Ishikawa (cell line): ENCODE measurements at regions not wholly inside any gene's neighbourhood (a gene's known extent, or its start where the extent isn't known, plus 50 kb on each side); places are given as distances from the start of the nearest gene placed in this dataset.

ENCODE experiments used
- CEBPB ChIP-seq: IDR thresholded peaks from 2 replicates; pipeline ENCODE4 v1.6.1; 2012
- CREB1 ChIP-seq: IDR thresholded peaks from 2 replicates; pipeline ENCODE4 v1.6.1; 2012; ENCODE audit warnings: low read depth
- EGR1 ChIP-seq: IDR thresholded peaks from 2 replicates; pipeline ENCODE4 v1.6.1; 2012
- EP300 ChIP-seq: IDR thresholded peaks from 2 replicates; pipeline ENCODE4 v1.6.1; 2012; ENCODE audit warnings: borderline replicate concordance
- FOXM1 ChIP-seq: IDR thresholded peaks from 2 replicates; pipeline ENCODE4 v1.6.1; 2012; ENCODE audit warnings: low read depth, borderline replicate concordance
- NFIC ChIP-seq: IDR thresholded peaks from 2 replicates; pipeline ENCODE4 v1.6.1; 2012
- RAD21 ChIP-seq: IDR thresholded peaks from 2 replicates; pipeline ENCODE4 v1.6.1; 2012; ENCODE audit warnings: low read depth
- REST ChIP-seq: IDR thresholded peaks from 2 replicates; pipeline ENCODE4 v1.6.1; 2012; ENCODE audit warnings: low read depth, mild to moderate bottlenecking
- TAF1 ChIP-seq: IDR thresholded peaks from 2 replicates; pipeline ENCODE4 v1.6.1; 2012; ENCODE audit warnings: low read depth, mild to moderate bottlenecking
- TCF12 ChIP-seq: IDR thresholded peaks from 2 replicates; pipeline ENCODE4 v1.6.1; 2012; ENCODE audit warnings: low read depth
- TEAD4 ChIP-seq: IDR thresholded peaks from 2 replicates; pipeline ENCODE4 v1.6.1; 2012
- USF1 ChIP-seq: IDR thresholded peaks from 2 replicates; pipeline ENCODE4 v1.6.1; 2012
- YY1 ChIP-seq: IDR thresholded peaks from 2 replicates; pipeline ENCODE4 v1.6.1; 2012; ENCODE audit warnings: low read depth
- ZBTB7A ChIP-seq: IDR thresholded peaks from 2 replicates; pipeline ENCODE4 v1.6.1; 2012; ENCODE audit warnings: low read depth

GRCh38 chr3:24586920-24587319, 92.3 kb upstream of the THRB start:
- TF ChIP-seq EP300 (no peak), CREB1 (no peak), EGR1 (no peak), REST (no peak), USF1 (no peak), NFIC (no peak), RAD21 (no peak), FOXM1 (no peak), TCF12 (no peak), TAF1 (no peak), TEAD4 (no peak), CEBPB (no peak), ZBTB7A (no peak), YY1 (no peak)
